NCI-H1417 treated with DMSO at 0.1 percent for 48 hours (cell line): ENCODE measurements at regions not wholly inside any gene's neighbourhood (a gene's known extent, or its start where the extent isn't known, plus 50 kb on each side); places are given as distances from the start of the nearest gene placed in this dataset.
"Not testable (repeated sequence)": the region's sequence is repeated elsewhere in the genome, so short reads cannot be mapped to it uniquely, and the experiment has no call there.

ENCODE experiments used
- DNase-seq: peaks from one replicate; lab custom pipeline; 2025; lab: John Stamatoyannopoulos, UW

DNA sequence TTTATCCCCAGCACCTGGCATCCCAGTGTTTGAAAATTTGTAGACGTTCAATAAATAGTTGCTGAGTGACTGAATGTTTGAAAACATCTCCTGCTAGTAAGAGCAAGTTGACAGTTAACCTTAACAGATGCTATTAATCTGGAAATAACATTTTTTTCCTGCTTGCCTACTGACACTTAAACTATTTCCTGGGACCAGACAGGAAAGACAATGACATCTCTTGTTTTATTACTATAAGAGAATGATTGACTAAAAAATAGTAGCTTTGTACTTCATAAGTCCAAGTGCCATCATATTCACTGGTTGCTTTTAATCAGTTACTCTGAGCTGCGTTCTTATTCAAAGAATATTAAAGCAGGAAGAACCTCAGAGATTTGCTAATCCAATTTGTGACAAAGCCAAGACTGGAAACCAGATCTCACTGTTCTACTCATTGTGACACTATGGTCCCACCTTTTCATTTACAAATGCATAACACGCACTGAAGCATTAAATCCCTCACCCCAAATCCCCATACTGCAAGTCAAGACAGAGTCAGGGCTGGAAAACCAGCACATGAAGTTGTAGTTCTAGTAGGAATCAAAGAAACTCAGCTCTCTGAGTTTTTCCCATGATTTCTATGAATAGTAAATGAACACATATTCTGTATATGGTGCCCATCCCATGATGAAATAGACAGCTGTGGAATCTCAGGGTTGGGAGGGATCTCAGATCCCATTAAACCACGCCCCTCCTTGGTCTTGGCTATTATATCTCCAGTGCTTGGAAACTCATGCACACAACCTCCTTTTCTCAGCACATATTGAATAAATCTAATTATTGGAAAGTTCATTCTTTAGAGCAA is 212.7 kb upstream of the P2RY1 start:
- no peak for DNase-seq

DNA sequence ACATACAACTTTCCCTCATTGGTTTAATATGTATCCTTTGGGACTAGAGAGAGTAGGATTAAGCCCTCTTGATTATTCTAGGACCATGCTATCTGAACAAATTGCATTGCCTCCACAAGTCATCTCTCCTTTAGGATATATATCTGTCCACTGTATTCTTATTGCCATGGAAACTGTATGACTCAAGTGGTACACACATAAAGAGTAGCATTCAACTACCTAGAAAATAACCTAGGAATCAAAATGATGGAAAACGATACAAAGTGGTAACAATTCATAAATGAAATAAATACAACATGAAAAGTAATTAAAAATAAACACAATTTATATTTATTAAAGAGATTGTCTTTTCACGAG is 212.1 kb upstream of the P2RY1 start:
- DNase-seq = no peak

DNA sequence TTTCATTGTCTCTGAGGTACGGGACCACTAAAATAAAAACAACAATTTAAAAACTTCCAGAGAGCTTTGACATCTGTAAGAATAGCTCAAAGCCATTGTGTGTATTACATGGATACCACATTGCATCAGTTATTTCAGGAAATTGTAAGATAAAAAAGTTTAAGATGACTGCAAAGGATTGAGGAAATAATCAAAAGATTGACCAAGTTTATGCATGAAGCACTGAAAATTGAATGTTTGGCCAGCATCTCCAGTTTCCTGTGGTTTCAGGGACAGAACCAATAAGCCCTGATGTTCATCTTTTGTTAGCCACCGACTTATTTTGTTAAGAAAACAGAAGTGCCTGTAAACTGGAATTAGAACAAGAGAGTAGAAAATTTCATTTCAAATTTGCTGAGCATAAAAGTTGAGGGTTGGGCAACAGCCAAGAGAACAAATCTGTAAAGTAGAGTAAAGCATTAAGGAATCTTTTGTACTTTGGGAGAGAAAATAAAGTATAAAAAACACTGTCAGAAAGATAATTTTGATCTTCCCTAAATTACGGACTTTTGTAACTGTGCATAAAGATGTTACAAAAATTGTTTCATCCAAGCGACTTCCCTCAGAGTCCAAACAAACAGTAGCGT is 211.5 kb upstream of the P2RY1 start:
- no peak for DNase-seq

DNA sequence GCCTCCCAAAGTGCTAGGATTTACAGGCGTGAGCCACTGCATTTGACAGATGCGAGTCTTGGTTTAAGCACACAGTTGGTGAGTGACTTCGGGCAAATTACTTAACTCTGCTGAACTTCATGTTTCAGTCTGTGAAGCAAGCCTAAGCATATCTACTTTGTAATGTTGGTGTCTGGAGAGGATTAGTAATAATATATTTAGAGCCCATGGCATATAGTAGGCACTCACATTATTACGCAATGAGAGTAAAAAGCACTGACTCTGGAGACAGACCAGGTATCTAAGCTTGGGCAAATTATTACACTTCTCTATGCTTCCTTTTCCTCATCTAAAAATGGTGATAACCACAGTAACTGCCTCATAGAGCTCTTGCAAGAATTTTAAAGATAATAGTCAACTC is 208.7 kb upstream of the P2RY1 start:
- no peak for DNase-seq

DNA sequence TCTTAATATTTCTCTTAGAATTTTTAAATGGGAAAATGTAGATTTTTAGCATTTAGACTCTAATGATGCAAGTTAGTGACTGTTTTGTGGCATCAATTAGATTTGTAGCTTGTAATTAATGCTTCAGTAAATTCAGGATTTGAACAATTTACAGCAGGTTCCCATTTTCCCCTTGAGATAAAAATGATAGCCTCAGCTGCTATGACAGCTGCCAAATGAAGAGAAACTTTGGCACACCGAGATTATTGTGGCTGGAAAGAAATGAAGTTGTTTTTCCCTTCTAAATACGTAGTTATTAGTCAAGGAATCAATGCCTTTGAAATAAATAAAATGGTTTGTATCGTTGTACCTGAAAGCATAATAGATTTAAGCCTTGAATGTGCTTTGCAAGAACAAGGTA is 206.4 kb upstream of the P2RY1 start:
- no peak for DNase-seq

DNA sequence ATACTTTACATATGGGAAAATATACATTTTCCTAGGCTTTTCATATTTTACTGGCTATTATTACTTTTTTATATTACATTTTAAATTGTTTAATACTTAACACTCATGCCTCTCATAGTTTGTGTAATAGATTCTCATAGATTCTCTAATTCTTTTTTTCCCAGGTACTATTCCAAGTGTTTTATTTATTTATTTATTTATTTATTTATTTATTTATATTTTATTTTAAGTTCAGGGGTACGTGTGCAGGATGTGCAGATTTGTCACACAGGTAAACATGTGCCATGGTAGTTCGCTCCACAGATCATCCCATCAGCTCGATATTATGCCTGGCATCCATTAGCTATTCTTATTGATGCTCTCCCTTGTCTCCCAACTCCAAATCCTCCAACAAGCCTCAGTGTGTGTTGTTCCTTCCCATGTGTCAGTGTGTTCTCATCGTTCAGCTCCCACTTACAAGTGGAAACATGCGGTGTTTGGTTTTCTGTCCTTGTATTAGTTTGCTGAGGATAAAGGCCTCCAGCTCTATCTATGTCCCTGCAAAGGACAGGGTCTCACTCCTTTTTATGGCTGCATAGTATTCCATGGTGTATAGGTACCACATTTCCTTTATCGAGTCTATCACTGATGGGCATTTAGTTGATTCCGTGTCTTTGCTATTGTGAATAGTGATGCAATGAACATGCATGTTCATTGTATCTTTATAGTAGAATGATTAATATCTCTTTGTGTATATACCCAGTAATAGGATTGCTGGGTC is 205.4 kb upstream of the P2RY1 start:
- no peak for DNase-seq

DNA sequence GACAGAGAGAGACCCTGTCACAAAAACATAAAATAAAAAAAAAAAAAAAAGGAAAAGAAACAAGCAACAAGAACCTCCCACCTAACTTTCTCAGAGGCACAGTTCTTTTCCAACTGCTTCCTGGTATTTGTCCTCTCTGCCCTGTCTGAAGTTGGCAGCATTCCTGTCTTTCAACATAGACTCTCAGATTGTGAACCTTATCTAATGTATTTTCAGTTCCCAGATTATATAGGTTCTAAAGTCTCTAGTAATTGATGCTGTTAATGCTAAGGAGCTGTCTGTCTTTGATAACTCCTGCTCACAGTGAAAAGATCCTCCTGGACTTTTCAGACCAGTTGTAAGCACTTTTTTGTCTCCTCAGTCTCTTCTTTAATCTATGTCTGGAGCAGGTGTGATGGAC is 199.5 kb upstream of the P2RY1 start:
- no peak for DNase-seq

DNA sequence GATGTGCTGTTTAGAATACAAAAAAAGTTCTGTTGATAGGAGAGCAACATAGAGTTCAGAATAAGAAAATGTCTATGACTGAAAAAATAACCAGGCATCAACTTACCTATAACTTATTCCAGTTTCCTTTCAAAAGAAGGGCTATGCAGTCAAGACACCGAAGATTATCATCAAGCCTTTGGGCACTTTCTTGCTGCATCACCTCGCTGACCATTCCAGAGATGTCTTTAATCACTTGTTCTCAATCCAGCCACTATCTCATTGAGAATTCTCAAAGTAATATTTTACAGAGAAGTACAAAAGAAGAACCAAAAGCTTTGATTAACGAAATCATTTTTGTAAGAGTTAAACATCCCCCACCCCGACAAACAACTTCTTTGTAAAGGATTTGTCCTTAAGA is 198.3 kb upstream of the P2RY1 start:
- DNase-seq = no peak

DNA sequence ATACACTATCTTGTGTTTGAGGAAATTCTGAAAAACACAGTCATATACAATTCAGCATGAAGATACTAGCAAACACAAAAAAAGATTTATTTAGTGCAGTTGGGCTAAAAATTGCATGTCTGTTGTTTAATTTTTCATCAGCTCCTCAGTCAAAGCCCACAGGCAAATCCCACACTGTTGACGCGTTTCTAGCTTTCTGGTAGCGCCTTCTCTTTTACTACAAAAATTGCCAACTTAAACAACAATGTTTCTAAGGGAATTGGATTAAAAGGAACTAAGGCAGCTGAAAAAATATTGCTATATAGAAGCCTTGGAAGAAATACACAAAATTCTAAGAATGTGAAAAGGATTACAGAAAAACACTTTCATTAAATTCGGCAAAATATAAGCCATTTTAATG is 196.7 kb upstream of the P2RY1 start:
- no peak for DNase-seq

DNA sequence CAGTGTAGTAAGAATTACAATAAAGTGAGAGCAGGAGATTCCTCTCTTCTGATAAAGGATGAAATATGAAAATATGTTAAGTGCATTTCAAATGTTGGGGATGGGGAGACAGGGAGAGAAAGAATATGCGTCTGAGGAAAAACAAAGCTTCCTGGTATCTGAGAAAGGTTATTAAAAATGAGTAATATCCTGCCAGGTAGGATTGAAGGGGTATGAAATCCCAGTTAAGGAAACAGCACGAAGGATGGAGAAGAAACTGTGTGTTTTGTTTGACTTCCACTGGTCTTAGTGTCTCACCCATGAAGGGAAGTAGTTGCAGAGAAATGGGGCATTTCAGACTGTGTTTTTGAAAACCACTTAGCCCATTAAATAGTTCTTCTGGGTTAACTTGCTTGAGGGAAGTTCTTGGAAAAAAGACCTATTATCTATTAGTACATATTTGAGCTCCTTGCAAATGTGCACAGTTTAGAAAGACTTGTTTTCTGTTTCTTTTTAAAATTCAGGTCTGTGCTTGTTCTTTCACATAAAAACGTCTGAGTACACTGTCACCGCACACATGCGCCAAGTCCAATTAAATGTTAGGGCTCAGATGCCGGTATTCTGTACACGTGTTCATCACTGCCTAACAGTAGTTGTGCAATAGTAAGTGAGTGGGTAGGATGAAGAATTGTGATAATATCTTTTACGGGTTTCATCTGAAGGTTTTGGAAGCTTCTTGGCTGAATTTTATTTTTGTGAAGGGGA is 196.1 kb upstream of the P2RY1 start:
- no peak for DNase-seq

DNA sequence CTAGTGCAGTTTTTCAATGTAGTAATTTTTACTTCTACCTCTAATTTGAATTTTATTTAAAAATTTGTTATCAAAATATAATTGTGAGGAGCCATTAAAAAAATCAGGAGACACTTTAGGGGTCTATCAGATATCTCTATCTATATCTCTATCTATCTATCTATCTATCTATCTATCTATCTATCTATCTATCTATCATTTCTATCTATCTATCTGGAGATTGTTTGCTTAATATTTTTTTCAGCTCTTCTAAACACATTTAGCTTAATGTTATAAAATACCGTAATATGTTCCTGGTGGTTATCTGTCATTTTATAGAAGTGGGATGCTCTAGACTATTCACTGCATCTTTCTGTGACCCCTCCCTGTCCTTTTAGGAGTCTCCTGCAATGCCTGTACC is 193.7 kb upstream of the P2RY1 start:
- DNase-seq = no peak

DNA sequence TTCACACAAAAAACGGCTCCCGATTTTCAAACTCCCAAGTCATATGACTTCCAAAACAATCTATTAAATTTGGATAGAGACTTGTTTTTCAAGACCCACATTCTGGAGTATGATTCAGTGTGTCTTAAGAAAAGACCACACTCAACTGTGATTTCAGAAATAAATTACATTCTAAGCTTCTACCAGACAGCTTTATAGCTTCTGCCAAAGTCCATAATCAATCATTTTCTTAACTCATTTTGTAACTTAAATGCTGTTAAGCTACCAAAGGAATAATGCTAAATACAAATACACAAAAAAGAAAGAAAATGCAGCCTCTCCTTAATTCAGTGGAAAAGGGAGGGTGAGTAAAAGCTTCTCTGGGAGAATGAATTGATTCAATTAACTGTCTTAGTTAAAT is 192.3 kb upstream of the P2RY1 start:
- DNase-seq = no peak

DNA sequence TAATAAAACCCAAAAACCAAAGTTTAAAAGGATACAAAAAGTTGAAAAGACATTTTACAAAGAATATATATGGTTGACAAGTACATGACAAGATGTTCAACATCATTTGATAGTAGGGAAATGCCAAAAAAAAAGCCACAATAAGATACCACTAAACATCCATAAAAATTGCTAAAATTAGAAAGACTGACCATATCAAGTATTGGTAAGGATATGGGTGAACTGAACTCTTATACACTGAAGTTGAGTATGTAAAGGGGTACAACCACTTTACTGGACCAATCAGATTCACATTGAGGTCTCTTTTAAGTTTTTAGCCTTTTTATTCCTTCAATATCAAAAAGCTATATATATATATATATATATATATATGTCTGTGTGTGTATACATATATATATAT is 190.5 kb upstream of the P2RY1 start:
- no peak for DNase-seq

DNA sequence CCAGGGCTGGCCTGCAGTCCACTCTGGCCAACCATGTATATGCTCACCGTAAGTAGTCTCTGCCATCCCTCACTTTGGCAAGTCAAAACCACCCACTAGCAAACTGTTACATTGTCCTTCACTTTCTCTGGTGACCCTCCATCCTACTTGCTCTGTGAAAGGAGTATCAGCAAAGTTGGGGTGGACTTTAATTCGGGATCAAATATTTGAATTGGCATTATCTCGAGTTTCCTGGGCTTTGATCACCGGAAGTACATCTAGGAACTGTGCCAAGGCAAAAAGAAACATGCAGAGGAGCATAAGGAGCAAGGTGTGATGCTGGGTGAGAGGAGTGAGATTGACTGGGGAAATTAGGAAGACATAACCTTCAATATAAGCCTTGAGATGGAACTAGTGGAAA is 188.9 kb upstream of the P2RY1 start:
- DNase-seq = no peak

DNA sequence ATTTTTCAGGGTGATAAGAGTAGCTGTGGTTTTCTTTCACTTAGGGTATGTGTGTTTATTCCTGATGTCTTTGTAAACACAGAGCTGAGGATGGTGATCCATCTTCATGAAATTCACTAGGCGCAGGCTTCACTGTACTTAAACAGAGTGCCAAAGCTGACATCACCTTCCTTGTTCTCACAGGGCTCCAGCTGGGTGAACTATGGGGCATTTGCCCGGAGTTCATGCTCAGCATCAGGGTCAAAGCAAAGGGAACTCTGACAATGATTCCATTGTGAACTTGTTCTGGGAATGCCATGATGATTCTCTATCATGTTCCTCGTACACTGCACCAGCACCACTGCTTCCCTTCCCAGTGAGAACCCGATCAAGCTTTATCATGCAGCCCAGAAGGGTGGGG is 184.8 kb upstream of the P2RY1 start:
- DNase-seq = no peak

DNA sequence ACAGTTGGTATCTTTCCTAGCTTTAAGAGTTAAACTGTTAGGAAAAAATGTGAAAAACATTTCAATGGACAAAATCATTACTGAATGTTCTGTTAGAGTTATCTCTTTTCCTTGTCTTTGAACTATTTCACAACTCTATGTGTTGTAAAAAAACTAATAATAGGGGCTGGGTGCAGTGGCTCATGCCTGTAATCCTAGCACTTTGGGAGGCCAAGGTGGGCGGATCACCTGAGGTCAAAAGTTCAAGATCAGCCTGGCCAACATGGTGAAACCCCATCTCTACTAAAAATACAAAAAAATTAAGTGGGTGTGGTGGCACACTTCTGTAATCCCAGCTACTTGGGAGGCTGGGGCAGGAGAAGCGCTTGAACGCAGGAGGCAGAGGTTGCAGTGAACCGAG is 184.0 kb upstream of the P2RY1 start:
- DNase-seq = not testable (repeated sequence)

DNA sequence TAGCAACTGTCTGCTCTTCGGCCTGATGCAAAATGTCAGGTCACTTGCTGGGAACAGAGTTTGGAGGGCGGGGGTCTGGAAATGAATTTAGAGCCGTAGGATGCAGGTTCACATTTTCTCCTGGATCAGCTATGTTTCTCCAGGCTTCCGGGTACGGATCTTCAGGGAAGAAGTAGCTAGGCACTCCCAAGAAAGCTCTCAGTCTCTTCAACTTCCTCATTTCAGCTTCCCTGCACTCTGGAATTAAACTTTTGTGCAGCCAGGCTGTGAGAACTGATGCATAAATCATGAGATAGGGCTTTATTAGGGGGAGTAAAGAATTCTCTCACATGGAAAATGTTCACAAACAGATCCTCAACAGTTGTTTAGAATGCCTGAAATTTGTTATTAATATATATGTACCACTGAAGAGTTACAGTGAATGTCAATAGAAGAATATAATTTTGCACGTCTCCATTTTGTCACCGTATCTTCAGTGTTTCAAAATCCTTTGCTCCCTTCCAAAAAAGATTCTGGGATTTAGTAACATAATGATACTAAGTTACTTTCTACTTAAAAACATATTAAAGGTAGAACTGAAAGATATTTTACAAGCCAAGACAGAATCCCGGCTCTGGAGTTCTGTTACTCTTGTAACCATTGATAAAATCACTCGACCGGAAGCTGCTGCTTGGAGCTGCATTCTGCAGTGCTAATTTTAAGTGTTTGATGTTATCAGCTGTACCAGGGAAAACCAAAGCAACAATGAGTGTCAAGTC is 178.5 kb upstream of the P2RY1 start:
- DNase-seq = no peak

DNA sequence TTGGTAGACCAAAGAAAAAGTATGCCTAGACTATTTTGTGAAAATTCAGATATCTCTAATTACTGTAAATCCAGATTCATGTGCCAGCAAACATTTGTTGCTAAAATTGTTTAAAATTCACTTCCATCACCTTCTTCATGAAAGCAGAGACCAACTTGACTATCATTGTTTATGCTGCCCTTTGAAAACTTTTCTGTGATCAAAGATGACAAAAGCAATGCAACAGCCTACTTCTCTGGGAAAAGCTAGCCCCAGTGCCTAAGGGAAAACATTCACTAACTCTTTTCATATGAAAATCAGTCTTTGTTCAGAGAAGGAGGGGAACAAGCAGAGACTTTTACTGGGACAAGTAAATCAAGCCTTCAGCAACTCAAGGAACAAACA is 178.0 kb upstream of the P2RY1 start:
- no peak for DNase-seq

DNA sequence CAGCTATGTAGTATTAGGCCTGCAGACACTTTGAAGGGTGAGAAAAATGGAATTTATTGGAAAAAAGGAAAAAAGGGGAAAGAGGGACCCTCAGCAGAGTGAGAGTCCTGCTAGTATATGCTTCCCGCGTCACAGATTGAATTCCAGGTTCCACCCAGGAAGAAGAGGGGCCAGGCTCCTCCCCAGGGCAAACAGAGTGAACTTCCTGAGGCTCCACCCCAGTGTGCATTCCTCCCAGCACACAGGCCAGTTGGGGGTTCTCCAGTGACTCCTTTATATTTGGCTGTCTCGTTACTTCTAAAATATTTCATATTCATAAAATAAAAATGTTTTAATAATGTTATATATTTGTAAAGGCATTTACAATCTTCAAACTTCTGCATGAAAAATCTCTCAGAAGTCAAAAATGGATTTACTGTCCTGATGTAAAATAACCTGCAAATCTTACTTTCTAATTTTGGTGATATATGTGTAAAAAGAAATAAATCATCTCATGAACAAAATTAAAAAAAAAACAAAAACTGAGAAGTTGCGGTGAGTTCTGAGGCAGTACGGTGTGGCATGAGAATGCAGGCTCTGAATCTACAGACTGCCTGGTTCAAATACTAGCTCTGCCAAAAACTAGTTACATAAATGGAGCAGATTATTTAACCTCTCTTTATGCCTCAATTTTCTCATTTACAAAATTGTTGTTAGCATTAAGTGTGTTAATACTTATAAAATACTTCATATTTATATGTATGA is 175.8 kb upstream of the P2RY1 start:
- no peak for DNase-seq

DNA sequence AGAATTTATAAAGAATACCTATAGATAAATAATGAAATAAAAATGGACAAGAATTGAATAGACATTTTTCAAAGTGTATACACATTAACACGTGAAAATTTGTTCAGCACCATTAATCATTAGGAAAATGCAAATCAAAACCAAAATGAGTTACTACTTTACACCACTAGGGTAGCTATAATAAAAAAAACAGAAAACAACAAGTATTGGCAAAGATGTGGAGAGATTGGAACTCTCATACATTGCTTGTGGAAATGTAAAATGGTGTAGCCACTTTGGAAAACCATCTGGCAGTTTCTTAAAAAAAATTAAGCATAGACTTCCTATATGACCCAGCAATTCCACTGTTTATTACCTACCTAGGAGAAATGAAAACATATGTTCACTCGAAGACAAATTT is 172.8 kb upstream of the P2RY1 start:
- DNase-seq = no peak

DNA sequence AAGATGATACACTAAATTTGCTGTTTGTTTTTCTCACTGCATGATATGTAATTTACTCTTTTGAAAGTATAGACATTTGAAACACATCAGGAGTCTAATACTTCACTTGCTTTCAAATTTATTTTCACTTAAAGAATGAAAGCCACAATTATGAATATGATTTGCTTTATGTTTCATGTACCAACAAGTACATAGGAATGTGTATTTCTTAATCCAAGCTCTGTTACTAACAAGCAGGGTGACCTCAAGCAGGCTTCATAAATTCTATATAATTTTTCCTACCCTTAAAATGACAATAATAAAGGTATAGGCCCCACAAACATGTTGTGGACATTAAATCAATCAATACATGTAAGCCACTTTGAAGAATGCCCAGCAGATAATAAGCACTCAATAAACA is 170.2 kb upstream of the P2RY1 start:
- DNase-seq = no peak
